HG03354 (cell line): ENCODE measurements at regions not wholly inside any gene's neighbourhood (a gene's known extent, or its start where the extent isn't known, plus 50 kb on each side); places are given as distances from the start of the nearest gene placed in this dataset.
"Not testable (repeated sequence)": the region's sequence is repeated elsewhere in the genome, so short reads cannot be mapped to it uniquely, and the experiment has no call there.

Experiments
- ATAC-seq: cut with Tn5 transposase; IDR thresholded peaks from one replicate; pipeline ENCODE4 v1.9.1; 2021; ENCODE audit warnings: mild to moderate bottlenecking; ENCODE audit not compliant: unreplicated experiment, poor library complexity, severe bottlenecking

- ATAC-seq = no peak
Observed at GRCh38 chr12:102344691-102345090, 135.7 kb downstream of the IGF1 start.

- ATAC-seq = no peak
Observed at GRCh38 chr12:102343361-102344121, 136.8 kb downstream of the IGF1 start.

- no peak for ATAC-seq
Observed at GRCh38 chr12:102342281-102343006, 137.9 kb downstream of the IGF1 start.

- no peak for ATAC-seq
Observed at GRCh38 chr12:102334765-102335164, 137.1 kb upstream of the PMCH start.

GRCh38 chr12:102331419-102331818 is 133.8 kb upstream of the PMCH start:
- ATAC-seq = no peak

GRCh38 chr12:102329883-102330282 is 132.2 kb upstream of the PMCH start:
- no peak for ATAC-seq

GRCh38 chr12:102326982-102327381 is 129.3 kb upstream of the PMCH start:
- no peak for ATAC-seq

GRCh38 chr12:102325108-102325507 is 127.5 kb upstream of the PMCH start:
- not testable (repeated sequence) for ATAC-seq

GRCh38 chr12:102323799-102324198 is 126.2 kb upstream of the PMCH start:
- ATAC-seq = no peak

- ATAC-seq = no peak
Observed at GRCh38 chr12:102322254-102322653, 124.6 kb upstream of the PMCH start.

GRCh38 chr12:102321305-102322082 is 123.9 kb upstream of the PMCH start:
- ATAC-seq = no peak

GRCh38 chr12:102317155-102317554 is 119.5 kb upstream of the PMCH start:
- ATAC-seq = no peak

GRCh38 chr12:102316723-102317122 is 119.1 kb upstream of the PMCH start:
- ATAC-seq = no peak

GRCh38 chr12:102314821-102315220 is 117.2 kb upstream of the PMCH start:
- ATAC-seq = no peak

GRCh38 chr12:102313116-102313971 is 115.7 kb upstream of the PMCH start:
- not testable (repeated sequence) for ATAC-seq

GRCh38 chr12:102305486-102305885 is 107.9 kb upstream of the PMCH start:
- ATAC-seq = no peak

GRCh38 chr12:102304667-102305066 is 107.0 kb upstream of the PMCH start:
- not testable (repeated sequence) for ATAC-seq

- no peak for ATAC-seq
Observed at GRCh38 chr12:102302553-102302952, 104.9 kb upstream of the PMCH start.

GRCh38 chr12:102301547-102301946 is 103.9 kb upstream of the PMCH start:
- ATAC-seq = no peak
